ENCODE measurements at regions not wholly inside any gene's neighbourhood (a gene's known extent, or its start where the extent isn't known, plus 50 kb on each side); places are given as distances from the start of the nearest gene placed in this dataset.

- Mint-ChIP-seq H3K27me3 (ENCODE audit: insufficient read depth, low read depth, poor library complexity) (no peaks in the 10 kb centered on the region), H3K27ac (no peak overlapping the region), H3K4me1 (no peaks in the 10 kb centered on the region), H3K9me3 (no peaks in the 10 kb centered on the region), H3K36me3 (ENCODE audit: low read depth) (no peaks in the 10 kb centered on the region), H3K4me3 (no peak overlapping the region)
- Histone ChIP-seq H4K20me1 (replicated peaks; ENCODE audit: insufficient read depth) (no peaks in the 10 kb centered on the region), H3K4me1 (ENCODE audit: insufficient read depth) (no peaks in the 10 kb centered on the region), H3F3A (replicated peaks; ENCODE audit: low read depth) (no peaks in the 10 kb centered on the region), H3K27me3 (ENCODE audit: insufficient read depth) (no peaks in the 10 kb centered on the region), H3K9me2 (ENCODE audit: insufficient read depth) (0 out of 2 replicates have a peak, but pooled peaks cover 4% of the 10 kb centered on the region), H3K4me2 (no peak overlapping the region), H3K79me2 (replicated peaks; ENCODE audit: insufficient read depth) (no peaks in the 10 kb centered on the region), H3K27ac (ENCODE audit: low read depth) (no peak overlapping the region), H3K36me3 (ENCODE audit: insufficient read depth) (no peaks in the 10 kb centered on the region), H3K4me3 (no peak overlapping the region), H2AFZ (no peak overlapping the region; the same call in 1 of the 2 replicates)
- no peak for TF ChIP-seq ETS1 (IDR thresholded peaks at IDR 0.05)
- TF ChIP-seq EZH2phosphoT487 (IDR thresholded peaks at IDR 0.05; ENCODE audit: unreplicated experiment): no peak
- TF ChIP-seq ZNF331 (CRISPR knock-in tag; IDR thresholded peaks at IDR 0.05; ENCODE audit: low read depth): no peak
- TF ChIP-seq CTCF (conservative IDR thresholded peaks at IDR 0.05; ENCODE audit: low read depth in 2 of 2): no peak
- no peak for TF ChIP-seq STAT1 (IDR thresholded peaks at IDR 0.05; ENCODE audit: unreplicated experiment)
- no peak for TF ChIP-seq JUNB (IDR thresholded peaks at IDR 0.05; ENCODE audit: unreplicated experiment)
- TF ChIP-seq ZNF462 (CRISPR knock-in tag; IDR thresholded peaks at IDR 0.05): no peak
- DNase-seq (ENCODE audit: low spot score): no peak
- ATAC-seq: no peak
These were observed 132.8 kb upstream of the GALNT5 start for GRCh38 chr2:157124731-157125130.
